ENCODE measurements at regions not wholly inside any gene's neighbourhood (a gene's known extent, or its start where the extent isn't known, plus 50 kb on each side); places are given as distances from the start of the nearest gene placed in this dataset.
A peak's percentile ranks its signal among the peaks of the same experiment; 100 is the strongest.

- DNase-seq: no peak
These were observed 58.3 kb downstream of the CXCL12 start for GRCh38 chr10:44326474-44327030.

DNA sequence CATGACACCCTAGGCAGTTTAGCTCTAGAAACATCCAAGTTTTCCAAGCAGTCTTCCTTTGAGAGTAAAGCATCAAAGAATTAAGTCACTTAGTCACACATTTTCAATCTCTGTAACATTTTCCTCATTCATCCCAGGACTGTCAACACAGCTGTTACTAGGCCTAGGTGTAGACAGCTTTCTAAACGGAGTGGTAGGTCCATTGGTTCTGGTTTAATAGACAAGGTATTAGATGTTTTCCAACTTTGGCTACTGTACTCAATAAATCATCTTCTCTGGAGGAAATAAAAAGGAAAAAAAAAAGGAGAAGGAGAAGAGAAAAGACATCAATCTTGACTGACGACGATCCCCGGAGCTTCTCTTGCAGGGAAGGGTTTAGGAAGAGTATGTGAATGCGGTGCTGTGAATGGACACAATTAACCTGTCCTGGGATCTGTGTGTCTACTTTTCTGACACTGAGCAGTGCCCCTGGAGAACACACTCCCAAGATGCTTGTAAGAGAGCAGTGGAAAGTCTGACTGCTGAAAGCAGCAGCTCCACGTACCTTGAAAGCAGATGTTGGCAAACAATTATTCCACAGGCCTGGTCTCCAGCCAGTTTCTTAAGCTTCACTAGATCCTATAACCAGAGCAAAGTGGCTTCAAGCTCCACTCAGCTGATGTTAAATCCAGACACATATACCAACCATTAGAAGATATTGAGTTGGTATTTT, 59.1 kb downstream of the CXCL12 start:
- no peak for DNase-seq

- peak; percentile 96 for DNase-seq
These were observed 59.7 kb downstream of the CXCL12 start for GRCh38 chr10:44325157-44325556.

DNA sequence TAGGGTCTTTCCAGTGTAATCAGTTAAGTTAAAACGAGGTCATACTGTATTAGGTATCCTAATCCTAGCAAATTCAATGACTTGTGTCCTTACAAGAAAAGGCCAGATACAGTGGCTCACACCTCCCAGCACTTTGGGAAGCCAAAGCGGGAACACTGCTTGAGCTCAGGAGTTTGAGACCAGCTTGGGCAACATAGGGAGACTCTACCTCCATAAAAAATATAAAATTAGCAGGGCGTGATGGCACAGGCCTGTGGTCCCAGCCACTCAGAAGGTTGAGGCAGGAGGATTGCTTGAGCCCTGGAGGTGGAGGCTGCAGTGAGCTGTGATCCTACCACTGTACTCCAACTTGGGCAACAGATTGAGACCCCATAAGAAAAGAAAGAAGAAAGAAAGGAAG, 61.1 kb downstream of the CXCL12 start:
- no peak for DNase-seq

DNA sequence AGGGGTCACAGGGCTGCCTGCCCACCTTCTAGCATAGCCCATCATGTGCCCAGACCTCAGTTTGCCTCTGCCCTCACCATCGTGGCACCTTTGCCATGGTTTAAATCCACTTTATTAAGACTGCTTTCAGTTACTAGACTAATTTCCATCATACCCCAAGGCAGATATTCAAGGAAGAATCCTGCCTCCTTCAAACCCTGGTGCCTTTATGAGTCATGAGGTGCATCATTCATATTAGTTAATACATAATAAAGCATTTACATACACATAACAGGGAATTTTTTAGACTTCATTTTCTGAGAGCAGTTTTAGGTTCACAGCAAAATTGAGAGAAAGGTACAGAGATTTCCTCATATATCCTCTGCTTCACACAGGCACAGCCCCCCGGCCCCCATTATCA, 62.8 kb downstream of the CXCL12 start:
- no peak for DNase-seq

DNA sequence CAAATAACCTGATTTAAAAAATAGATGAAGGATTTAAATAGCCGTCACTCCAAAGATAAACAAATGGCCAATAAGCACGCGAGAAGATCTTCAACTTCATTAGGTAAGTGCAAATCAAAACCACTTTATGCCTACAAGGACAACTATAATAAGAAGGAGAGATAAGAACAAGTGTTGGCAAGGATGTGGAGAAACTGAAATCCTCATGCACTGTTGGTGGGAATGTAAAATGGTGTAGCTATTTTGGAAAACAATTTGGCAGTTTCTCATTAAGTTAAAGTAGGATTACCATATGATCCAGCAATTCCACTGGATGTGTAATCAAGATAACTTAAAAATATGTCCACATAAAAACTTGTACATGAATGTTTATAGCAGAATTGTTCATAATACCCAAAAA, 64.1 kb downstream of the CXCL12 start:
- no peak for DNase-seq

DNA sequence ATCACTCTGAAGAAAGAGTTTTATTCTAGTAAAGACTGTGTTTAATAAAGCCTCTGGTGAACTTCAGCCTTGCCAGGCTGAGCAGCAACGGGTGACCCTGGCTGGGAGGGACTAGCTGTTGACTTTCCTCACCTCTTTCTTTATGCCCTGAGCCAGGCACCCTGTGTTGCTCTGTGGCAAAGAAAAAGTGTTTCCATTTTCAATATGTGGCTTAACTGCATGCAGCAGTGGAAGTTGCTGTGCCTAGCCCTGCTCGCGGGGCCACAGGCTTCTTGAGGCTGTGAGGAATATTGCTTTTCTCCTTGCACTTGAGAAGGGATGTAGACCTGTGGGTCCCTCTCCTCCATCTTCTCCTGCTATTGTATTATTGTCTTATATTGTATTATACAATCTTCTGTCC, 67.0 kb downstream of the CXCL12 start:
- no peak for DNase-seq

- DNase-seq: no peak
These were observed 68.0 kb downstream of the CXCL12 start for GRCh38 chr10:44316922-44317215.

GRCh38 chr10:44316187-44316921, 68.5 kb downstream of the CXCL12 start:
- no peak for DNase-seq

- DNase-seq: no peak
These were observed 70.0 kb downstream of the CXCL12 start for GRCh38 chr10:44314802-44315460.

DNA sequence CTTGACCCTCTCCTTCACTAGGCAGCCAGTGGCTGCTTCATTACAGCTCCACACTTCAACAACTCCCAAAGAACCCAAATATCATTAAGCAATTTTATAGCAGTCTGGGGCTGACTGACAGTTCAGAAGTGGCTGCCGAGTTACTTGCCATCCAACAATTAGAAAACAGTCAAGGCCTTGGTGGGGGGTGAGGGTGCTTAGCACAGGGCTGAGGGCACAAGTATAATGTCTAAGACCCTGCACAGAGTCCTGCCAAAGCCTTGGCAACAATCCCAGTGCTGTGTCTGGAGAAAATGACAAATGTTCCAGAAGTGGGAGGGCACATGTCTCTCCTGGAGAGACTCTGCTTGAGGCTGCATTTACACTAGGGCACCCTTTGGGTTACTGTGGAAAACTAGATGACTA, 71.1 kb downstream of the CXCL12 start:
- no peak for DNase-seq

DNA sequence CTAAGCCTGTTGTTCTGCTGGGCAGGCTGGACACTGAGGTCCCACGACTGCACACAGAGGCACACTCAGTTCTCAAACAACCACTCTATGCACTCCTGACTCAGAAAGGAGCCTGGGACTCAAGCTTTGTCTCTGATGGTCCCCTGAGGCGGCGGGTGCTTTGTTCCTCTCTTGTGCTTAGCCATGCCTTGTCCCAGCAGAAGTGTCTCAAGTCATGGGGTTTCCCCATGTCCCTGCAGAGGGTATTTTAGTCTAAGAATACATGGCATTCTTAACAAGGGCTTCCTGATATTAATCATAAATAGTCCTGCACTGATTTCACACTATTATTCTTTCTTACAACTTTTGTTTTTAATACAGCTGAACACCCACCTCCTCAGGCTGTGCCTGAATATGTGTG, 72.5 kb downstream of the CXCL12 start:
- DNase-seq: no peak

DNA sequence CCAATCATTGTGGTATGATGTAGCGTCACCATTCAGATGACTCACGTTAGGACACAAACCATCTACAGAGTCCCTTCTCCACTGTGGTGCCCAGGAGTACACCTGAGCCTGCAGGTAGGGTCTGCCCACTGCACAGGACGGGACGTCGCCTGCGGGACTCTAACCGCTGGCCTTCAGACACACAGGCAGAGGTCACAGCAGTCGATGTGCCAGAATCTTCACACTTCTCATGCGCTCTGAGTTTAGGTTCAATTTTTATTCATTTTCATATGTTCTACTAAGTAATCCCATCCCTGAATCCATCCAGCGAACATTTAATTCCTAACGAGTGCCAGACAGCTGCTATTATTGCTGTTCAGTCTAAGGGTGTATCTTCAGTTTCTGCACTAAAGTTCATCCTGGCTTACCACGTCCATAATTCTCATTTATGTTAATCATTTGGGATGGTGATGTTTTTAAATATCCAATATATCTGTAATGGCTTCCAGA, 73.3 kb downstream of the CXCL12 start:
- DNase-seq: no peak

- peak; percentile 77 for DNase-seq
These were observed 73.9 kb downstream of the CXCL12 start for GRCh38 chr10:44310762-44311562.

DNA sequence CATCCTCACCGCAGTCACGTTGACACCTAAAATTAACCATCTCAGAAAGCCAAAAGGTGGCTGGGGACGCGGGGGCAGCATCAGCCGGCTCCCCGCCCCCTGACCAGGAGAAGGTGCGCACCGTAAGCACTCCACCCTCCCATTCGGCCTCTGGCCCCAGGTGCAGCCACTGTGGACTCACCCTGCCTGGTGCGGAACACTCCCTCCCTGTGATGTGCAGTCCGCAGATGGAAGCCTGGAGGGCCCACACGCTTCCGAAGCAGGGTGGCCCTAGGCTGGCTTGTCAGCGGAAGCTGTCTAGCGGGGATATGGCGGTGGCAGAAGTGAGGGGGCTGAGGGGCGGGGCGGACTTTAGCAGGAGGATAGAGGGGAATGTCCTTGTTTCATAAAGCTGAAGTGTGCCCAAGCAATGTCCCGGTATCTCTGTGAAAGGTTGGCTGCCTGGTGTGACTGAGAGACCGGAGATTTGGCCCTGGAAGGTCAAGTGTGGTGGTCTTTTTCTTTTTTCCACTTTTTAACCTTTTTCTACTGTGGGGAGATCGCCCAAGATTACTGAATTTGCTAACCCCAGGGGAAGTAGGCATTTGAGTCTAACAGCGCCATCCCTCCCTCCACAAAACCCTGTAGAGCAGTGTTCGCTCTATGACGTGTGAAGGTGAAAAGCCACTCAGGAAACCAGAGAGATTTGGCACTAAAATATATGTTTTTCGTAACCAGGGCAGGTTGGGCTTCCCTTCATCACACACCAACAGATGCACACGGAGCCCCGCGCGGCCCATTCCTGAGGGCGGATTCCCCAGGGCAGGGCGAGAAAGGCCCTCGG, 74.7 kb downstream of the CXCL12 start:
- no peak for DNase-seq

DNA sequence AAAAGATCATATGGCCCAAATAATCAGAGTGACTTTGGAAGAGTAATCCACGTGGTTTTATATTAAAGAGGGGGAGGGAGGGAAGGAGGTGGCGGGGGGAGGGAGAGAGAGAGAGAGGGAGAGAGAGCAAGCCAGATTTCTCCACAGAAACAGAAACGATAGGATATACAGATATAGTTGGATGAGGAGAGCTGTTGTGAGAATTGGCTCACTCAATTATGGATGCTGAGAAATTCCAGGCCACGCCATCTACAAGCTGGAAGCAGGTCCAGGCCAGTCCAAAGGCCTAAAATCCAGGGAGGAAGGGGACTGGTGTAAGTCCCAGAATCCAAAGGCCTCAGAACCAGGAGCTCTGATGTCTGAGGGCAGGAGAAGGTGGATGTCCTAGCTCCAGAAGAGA, 75.5 kb downstream of the CXCL12 start:
- DNase-seq: no peak

DNA sequence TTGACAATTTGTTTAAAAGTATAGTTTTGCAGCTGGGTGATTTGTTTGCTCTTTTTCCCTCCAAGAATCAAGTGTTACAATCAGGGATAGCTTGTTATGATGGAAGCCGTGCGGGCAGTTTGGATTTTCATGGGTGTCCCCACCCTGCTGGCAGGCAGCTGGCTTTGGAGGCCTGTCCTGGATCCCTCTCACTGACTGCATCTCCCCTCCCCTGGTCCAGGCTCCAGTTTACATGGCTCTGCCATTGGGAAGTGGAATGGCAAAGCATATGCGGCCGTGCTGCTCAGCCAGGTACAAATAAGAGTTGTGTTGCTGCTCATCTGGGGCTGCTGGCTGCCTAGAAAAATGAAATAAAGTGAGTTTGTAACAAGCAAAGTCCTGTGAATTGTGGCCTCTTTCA, 76.0 kb downstream of the CXCL12 start:
- DNase-seq: no peak

DNA sequence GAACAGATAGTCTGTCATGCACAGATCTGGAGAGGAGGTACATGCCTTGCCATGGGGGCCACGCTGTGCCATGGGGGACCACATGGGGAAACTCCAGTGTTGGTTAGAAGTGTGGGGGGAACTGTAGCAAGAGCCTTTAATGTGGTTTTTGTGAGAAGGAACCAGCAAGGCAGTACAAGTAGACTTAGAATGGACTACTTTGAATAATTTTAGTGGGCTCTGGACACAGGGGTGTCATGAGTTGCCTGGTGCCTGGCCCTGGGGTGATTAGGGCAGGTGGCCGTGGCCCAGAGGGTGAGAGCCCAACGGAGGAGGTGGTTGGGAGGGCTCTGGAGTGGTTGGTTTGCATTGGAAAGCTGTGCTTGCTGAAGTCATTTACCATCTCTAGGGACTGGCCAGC, 77.2 kb downstream of the CXCL12 start:
- DNase-seq: no peak

DNA sequence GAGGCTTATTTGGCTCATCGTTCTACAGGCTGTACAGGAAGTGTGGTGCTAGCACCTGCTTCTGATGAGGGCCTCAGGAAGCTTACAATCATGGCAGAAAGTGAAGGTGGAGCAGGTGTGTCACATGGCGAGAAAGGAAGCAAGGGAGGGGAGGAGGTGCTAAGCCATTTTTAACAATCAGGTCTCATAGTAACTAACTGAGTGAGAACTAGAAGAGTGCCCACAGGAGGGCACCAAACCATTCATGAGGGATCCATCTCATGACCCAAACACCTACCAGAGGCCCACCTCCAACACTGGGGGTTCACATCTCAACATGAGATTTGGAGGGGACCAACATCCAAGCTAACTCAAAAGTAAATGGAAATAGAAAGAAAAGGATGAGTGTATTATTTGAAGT, 78.1 kb downstream of the CXCL12 start:
- no peak for DNase-seq

DNA sequence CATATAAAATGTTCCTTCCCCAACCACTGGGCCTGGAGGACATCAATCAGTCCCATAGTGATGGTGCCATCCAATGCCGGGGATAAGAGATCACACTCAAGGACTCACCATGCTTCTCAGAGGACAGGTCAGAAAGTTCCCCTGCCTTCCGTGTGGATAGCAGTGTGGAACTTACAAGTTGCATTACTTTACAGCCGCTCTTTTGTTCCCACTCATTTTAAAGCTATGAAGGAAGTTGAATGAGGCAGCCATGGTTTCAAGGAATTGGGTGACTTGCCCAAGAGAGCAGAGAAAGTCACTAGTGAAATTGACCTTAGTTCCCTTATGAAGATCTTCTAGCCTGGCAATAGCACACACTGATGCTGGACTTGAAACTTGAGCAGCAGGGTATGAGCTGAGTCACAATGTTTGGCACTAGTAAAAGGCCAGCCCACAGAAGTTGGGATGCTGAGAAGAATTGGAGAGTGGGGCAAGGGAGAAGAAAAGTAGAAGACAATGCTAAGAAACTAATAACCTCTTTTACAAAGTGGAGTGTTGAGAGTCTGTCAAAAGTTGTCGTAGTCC, 78.7 kb downstream of the CXCL12 start:
- no peak for DNase-seq

DNA sequence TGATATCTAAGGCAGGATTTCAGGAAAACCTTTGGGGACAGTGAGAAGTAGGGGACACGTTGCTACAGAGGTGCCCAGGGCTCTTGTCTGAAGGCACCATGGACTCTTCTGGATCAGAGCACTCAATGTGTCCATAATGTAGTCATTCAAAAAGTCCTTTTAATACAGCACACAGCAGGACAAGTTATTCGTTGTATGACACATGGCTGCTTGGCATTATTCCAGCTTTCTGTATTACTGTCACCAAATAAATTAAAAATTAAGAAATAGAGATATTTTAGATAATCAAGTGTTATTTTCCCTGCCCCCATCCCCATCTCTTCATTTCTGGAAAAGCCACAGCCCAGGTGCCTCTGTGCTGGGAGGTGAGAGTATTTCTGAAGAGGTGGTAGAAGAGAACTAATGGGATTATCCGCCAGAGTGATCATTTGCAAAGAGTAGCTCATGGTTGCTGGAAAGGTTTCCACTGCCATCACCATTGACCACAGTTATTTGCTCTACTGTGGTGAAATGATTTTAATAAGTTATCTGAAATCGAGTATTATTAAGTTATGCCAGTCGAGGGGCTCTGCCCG, 83.0 kb downstream of the CXCL12 start:
- no peak for DNase-seq
